ENCODE measurements at regions not wholly inside any gene's neighbourhood (a gene's known extent, or its start where the extent isn't known, plus 50 kb on each side); places are given as distances from the start of the nearest gene placed in this dataset.

DNA sequence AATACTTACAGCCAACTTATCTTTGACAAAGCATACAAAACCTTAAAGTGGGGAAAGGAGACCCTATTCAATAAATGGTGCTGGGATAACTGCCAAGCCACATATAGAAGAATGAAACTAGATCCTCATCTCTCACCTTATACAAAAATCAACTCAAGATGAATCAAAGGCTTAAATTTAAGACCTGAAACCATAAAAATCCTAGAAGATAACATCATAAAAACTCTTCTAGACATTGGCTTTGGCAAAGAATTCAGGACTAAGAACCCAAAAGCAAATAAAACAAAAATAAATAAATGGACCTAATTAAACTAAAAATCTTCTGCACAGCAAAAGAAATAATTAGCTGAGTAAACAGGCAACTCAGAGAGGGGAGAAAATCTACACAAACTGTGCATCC, 335.6 kb upstream of the PBX1 start:
- intact Hi-C loops (cut with micrococcal nuclease), result no loop called here
- DNase-seq (no peak), ATAC-seq (ENCODE audit: low read depth) (no peak)
- ChIA-PET CTCF (no interaction called here), POLR2A (no interaction called here)
- TF ChIP-seq, protein P1, sequence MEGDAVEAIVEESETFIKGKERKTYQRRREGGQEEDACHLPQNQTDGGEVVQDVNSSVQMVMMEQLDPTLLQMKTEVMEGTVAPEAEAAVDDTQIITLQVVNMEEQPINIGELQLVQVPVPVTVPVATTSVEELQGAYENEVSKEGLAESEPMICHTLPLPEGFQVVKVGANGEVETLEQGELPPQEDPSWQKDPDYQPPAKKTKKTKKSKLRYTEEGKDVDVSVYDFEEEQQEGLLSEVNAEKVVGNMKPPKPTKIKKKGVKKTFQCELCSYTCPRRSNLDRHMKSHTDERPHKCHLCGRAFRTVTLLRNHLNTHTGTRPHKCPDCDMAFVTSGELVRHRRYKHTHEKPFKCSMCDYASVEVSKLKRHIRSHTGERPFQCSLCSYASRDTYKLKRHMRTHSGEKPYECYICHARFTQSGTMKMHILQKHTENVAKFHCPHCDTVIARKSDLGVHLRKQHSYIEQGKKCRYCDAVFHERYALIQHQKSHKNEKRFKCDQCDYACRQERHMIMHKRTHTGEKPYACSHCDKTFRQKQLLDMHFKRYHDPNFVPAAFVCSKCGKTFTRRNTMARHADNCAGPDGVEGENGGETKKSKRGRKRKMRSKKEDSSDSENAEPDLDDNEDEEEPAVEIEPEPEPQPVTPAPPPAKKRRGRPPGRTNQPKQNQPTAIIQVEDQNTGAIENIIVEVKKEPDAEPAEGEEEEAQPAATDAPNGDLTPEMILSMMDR (IDR thresholded peaks at IDR 0.05), result no peak
- Mint-ChIP-seq H3K4me3 (no peak overlapping the region), H3K9me3 (peaks cover 4% of the 10 kb centered on the region), H3K27me3 (no peaks in the 10 kb centered on the region), H3K4me1 (no peaks in the 10 kb centered on the region), H3K27ac (no peak overlapping the region), H3K36me3 (ENCODE audit: low read depth) (no peaks in the 10 kb centered on the region)

DNA sequence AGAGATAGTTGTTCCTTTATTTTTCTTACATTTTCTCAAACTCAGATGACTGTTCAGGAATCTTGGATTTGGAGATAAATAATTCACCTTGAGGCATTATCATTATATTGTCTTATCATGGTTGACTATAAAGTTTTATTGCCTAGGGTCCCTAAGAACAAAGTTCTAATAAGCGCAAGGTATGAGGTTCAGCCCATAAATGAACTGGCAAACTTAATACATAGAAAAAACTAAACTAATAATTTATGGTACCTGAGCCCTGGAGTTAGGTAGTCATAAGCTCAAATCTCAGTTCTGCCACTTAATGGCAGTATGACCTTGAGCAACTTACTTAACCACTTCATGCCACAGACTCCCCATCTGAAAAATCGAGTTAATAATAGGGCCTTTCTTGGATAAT, 334.0 kb upstream of the PBX1 start:
- intact Hi-C loops (cut with micrococcal nuclease), result no loop called here
- Mint-ChIP-seq H3K9me3 (peaks cover 11% of the 10 kb centered on the region), H3K4me3 (no peak overlapping the region), H3K36me3 (ENCODE audit: low read depth) (no peaks in the 10 kb centered on the region), H3K4me1 (no peaks in the 10 kb centered on the region), H3K27me3 (no peaks in the 10 kb centered on the region), H3K27ac (no peak overlapping the region)
- DNase-seq (no peak), ATAC-seq (ENCODE audit: low read depth) (no peak)
- TF ChIP-seq, protein P1 (IDR thresholded peaks at IDR 0.05), result no peak
- ChIA-PET CTCF (no interaction called here), POLR2A (no interaction called here)

DNA sequence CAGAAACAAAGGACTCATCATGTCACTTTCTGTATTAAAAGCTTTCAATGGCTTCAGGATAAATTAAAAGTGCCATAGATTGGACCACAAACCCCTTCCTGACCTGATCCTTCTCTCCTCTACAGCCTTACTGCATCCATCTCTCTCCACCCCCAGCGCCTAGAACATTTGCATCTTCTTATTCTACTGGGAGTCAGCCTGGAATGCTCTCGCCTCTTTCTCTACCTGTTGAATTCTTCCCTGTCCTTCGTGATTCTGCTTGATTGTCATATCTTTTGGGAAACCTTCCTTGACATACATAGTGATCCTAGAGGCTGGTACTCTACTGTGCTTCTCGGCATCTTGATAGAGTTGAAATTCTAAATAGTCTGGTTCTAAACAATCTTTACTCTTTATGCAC, 332.0 kb upstream of the PBX1 start:
- intact Hi-C loops (cut with micrococcal nuclease), result no loop called here
- TF ChIP-seq, protein P1 (IDR thresholded peaks at IDR 0.05), result no peak
- Mint-ChIP-seq H3K27ac (no peak overlapping the region), H3K27me3 (no peaks in the 10 kb centered on the region), H3K36me3 (ENCODE audit: low read depth) (no peaks in the 10 kb centered on the region), H3K4me3 (no peak overlapping the region), H3K4me1 (no peaks in the 10 kb centered on the region), H3K9me3 (peaks cover 11% of the 10 kb centered on the region)
- no peak for ATAC-seq (ENCODE audit: low read depth)
- DNase-seq, result no peak
- POLR2A ChIA-PET, result no interaction called here
- CTCF ChIA-PET, result no interaction called here

DNA sequence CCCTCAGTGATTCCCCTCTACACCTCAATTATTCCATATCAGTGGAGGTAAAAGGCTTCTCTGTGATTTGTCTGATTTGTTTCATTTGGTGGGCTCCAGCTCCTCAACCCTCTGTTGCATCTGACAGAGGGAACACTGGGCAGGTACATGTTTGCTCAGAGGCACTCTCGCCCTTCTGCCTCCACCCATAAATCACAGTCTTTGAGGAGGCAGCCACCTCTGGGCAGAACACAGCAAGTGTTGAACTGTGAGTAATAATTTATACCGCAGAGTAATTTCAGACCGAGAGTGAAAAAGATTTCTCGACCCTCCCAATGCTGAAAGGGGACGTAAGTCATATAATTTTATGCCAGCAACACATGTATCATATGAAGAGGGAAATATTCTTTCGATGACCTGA, 330.1 kb upstream of the PBX1 start:
- DNase-seq (no peak), ATAC-seq (ENCODE audit: low read depth) (no peak)
- H3K4me3 Mint-ChIP-seq, result no peak overlapping the region
- ChIA-PET POLR2A (no interaction called here), CTCF (no interaction called here)
- intact Hi-C loops (cut with micrococcal nuclease), result no loop called here
- no peaks in the 10 kb centered on the region for H3K27me3 Mint-ChIP-seq
- H3K27ac Mint-ChIP-seq, result no peak overlapping the region
- no peaks in the 10 kb centered on the region for H3K36me3 Mint-ChIP-seq (ENCODE audit: low read depth)
- TF ChIP-seq, protein P1 (IDR thresholded peaks at IDR 0.05), result no peak
- H3K9me3 Mint-ChIP-seq, result peaks cover 11% of the 10 kb centered on the region
- no peaks in the 10 kb centered on the region for H3K4me1 Mint-ChIP-seq

DNA sequence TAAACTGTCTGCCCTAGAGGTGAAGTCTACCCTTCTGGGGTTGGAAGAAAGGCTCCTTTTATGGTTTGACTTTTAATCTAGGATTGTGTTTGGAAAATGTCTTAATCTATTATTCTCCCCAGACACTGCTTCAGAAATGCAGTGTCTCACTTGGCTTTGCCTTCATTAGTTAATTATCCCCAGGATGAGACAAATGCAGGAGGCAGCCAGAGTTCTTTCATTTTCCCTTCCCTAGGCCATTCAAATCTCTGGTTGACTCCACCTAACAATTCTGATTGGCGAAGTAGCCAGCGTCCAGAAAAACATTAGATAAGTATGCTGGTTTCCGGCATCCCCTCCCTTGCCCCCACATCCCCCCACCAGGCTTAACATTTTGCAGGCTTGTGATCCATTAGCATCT, 325.8 kb upstream of the PBX1 start:
- no peaks in the 10 kb centered on the region for H3K36me3 Mint-ChIP-seq (ENCODE audit: low read depth)
- H3K4me1 Mint-ChIP-seq, result no peaks in the 10 kb centered on the region
- ChIA-PET POLR2A (no interaction called here), CTCF (no interaction called here)
- peaks cover 12% of the 10 kb centered on the region for H3K9me3 Mint-ChIP-seq
- no peaks in the 10 kb centered on the region for H3K27me3 Mint-ChIP-seq
- ATAC-seq (ENCODE audit: low read depth), result no peak
- DNase-seq, result no peak
- intact Hi-C loops (cut with micrococcal nuclease), result no loop called here
- H3K4me3 Mint-ChIP-seq, result no peak overlapping the region
- no peak overlapping the region for H3K27ac Mint-ChIP-seq
- TF ChIP-seq, protein P1 (IDR thresholded peaks at IDR 0.05), result no peak

Measured in activated B cell treated with CpG ODN at 0.5 μM for 24 hours (primary cell).